Spleen (tissue), 7 donors: ENCODE measurements at regions not wholly inside any gene's neighbourhood (a gene's known extent, or its start where the extent isn't known, plus 50 kb on each side); places are given as distances from the start of the nearest gene placed in this dataset.

Source experiments
- POLR2A ChIP-seq, 3 donors: fragments of 450-650 bp; IDR thresholded peaks; one replicate each; pipeline ENCODE4 v1.5.1; 2017; ENCODE audit warnings: antibody characterized with exemption in 3 of 3, mild to moderate bottlenecking in 1 of 3
- POLR2AphosphoS5 ChIP-seq, 3 donors: sonication (generic); formaldehyde crosslinking; IDR thresholded peaks; one replicate each; pipeline ENCODE4 v1.5.1; 2017; ENCODE audit warnings: antibody characterized with exemption in 3 of 3
- TF ChIP-seq, protein P1 (sequence below), 11 experiments: fragments of 200-600 bp in 7 of 11; fragments of 450-650 bp in 4 of 11; sonication (generic) in 4 of 11; IDR thresholded peaks in 8 of 11; conservative IDR thresholded peaks in 3 of 11; 1 replicate in 7 of 11; 2 replicates in 4 of 11; pipeline versions ENCODE4 v1.4.0 to v1.8.0; 2016 to 2021; ENCODE audit warnings: antibody characterized with exemption in 11 of 11, inconsistent platforms in 4 of 11, mild to moderate bottlenecking in 1 of 11
- donor health status: DM: no; HTN: no; CAD: no; lungs with moderate emphysema.
- donor health status: DM: no; HTN: no; CAD: no.
- donor health status: DM: no; HTN: no; CAD: no.

DNA sequence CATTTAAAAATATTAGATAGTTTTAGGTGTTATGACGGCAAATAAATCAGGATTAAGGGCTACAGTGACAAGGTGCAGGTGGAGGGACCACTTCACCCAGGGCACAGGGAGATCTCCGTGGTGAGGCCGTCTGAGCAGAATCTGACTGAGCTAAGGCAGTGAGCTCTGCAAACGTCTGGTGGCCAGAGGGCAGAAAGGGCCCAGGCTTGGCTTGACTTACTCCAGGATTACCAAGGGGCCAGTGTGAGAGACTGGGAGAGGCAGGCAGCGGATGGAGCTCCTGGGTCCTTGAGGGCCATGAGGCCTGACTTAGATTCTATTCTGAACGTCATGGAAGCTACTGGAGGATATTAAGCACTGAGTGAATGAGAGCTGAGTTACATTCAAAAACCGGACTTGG lies 125.9 kb upstream of the B3GAT1 start:
- TF ChIP-seq, protein P1, sequence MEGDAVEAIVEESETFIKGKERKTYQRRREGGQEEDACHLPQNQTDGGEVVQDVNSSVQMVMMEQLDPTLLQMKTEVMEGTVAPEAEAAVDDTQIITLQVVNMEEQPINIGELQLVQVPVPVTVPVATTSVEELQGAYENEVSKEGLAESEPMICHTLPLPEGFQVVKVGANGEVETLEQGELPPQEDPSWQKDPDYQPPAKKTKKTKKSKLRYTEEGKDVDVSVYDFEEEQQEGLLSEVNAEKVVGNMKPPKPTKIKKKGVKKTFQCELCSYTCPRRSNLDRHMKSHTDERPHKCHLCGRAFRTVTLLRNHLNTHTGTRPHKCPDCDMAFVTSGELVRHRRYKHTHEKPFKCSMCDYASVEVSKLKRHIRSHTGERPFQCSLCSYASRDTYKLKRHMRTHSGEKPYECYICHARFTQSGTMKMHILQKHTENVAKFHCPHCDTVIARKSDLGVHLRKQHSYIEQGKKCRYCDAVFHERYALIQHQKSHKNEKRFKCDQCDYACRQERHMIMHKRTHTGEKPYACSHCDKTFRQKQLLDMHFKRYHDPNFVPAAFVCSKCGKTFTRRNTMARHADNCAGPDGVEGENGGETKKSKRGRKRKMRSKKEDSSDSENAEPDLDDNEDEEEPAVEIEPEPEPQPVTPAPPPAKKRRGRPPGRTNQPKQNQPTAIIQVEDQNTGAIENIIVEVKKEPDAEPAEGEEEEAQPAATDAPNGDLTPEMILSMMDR (IDR thresholded peaks at IDR 0.05 in 8 of 11, conservative IDR thresholded peaks at IDR 0.05 in 3 of 11) = no peak
- TF ChIP-seq POLR2A (IDR thresholded peaks at IDR 0.05) = no peak
- no peak for TF ChIP-seq POLR2AphosphoS5 (IDR thresholded peaks at IDR 0.05)
